Fibroblast of skin of right quadriceps (primary cell): ENCODE measurements at regions not wholly inside any gene's neighbourhood (a gene's known extent, or its start where the extent isn't known, plus 50 kb on each side); places are given as distances from the start of the nearest gene placed in this dataset.
"Not testable (repeated sequence)": the region's sequence is repeated elsewhere in the genome, so short reads cannot be mapped to it uniquely, and the experiment has no call there.

ENCODE experiments used
- DNase-seq: peaks from one replicate; pipeline ENCODE4 v3.0.0-alpha.2; 2013

- not testable (repeated sequence) for DNase-seq
Measured at GRCh38 chr4:133277940-133278339, 128.8 kb downstream of the PCDH10 start.

DNA sequence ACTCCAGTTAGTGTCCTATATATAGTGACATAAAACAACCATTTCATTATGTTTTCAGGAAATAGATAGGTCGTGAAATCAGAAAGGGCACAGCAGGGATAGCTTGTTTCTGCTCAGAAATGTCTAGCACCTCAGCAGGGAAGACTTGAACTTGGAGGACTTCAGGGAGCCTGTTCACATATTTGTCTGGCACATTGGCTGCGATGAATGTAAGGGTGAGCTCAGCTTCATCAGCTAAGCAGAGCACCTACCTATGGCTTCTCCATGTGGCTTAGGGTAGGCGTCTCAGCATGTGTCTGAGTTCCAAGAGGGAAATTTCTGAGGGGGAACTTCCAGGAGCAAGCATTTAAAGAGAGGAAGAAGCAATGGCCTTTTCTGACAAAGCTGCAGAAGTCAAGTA lies 126.2 kb downstream of the PCDH10 start:
- DNase-seq: no peak

- no peak for DNase-seq
Measured at GRCh38 chr4:133273401-133273800, 124.3 kb downstream of the PCDH10 start.

- no peak for DNase-seq
Measured at GRCh38 chr4:133270021-133270570, 121.0 kb downstream of the PCDH10 start.

- DNase-seq: no peak
Measured at GRCh38 chr4:133268205-133268604, 119.1 kb downstream of the PCDH10 start.

DNA sequence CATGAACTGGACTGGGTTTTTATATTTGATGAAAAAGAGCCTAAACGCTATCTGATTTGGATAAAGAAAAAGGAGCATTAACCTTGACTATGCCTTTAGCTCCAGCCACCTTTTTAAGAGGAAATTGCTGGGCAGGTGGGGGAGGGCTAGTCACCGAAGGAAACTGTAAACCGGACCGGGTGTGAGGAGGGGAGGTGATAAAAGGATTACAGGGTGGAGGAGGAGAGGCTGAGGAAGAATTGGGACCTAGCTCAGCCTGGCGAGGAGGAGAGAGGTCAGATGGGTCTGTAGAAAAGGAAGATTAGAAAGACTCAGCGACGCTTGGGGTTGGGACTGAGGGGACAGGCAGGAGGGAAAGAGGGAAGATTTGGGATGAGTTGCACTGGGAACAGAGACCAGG lies 118.4 kb downstream of the PCDH10 start:
- not testable (repeated sequence) for DNase-seq

GRCh38 chr4:133266966-133267365 lies 117.9 kb downstream of the PCDH10 start:
- not testable (repeated sequence) for DNase-seq

GRCh38 chr4:133264251-133264650 lies 115.2 kb downstream of the PCDH10 start:
- DNase-seq: not testable (repeated sequence)

DNA sequence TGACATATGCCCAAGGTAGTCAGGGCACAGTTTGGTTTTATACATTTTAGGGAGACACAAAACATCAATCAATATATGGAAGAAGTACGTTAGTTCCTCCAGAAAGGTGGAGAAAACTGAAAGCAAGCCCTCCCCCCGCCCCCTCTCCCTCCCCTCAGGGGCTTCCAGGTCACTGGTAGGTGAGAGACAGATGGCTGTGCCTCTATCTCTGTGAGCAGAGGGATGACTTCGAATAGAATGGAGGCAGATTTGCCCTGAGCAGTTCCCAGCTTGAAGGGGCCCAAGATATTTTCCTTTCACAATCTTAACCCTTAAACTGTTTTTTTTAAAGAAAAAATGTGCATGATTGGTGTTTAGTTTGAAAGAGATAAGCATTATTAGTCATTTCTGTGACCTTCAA lies 114.0 kb downstream of the PCDH10 start:
- DNase-seq: no peak

- DNase-seq: no peak
Measured at GRCh38 chr4:133247861-133248260, 98.8 kb downstream of the PCDH10 start.

GRCh38 chr4:133245226-133245625 lies 96.1 kb downstream of the PCDH10 start:
- DNase-seq: no peak
